ENCODE measurements at regions not wholly inside any gene's neighbourhood (a gene's known extent, or its start where the extent isn't known, plus 50 kb on each side); places are given as distances from the start of the nearest gene placed in this dataset.

- Histone ChIP-seq H3K9ac (ENCODE audit: low read length) (no peak overlapping the region), H3K4me3 (ENCODE audit: low read length) (no peak overlapping the region), H3K36me3 (ENCODE audit: control insufficient read depth, insufficient read depth, low read length) (no peaks in the 10 kb centered on the region), H3K4me1 (ENCODE audit: control insufficient read depth, insufficient read depth, low read length) (no peaks in the 10 kb centered on the region), H3K9me3 (ENCODE audit: control insufficient read depth, low read length) (no peaks in the 10 kb centered on the region), H3K27me3 (ENCODE audit: control insufficient read depth, insufficient read depth, low read length) (no peaks in the 10 kb centered on the region)
Observed at GRCh38 chr6:134529305-134529704, 211.4 kb upstream of the SGK1 start.

GRCh38 chr6:134527108-134527787 lies 209.3 kb upstream of the SGK1 start:
- Histone ChIP-seq H3K9me3 (ENCODE audit: control insufficient read depth, low read length) (no peaks in the 10 kb centered on the region), H3K9ac (ENCODE audit: low read length) (no peak overlapping the region), H3K4me1 (ENCODE audit: control insufficient read depth, insufficient read depth, low read length) (no peaks in the 10 kb centered on the region), H3K4me3 (ENCODE audit: low read length) (no peak overlapping the region), H3K27me3 (ENCODE audit: control insufficient read depth, insufficient read depth, low read length) (no peaks in the 10 kb centered on the region), H3K36me3 (ENCODE audit: control insufficient read depth, insufficient read depth, low read length) (no peaks in the 10 kb centered on the region)

- no peaks in the 10 kb centered on the region for H3K36me3 ChIP-seq (ENCODE audit: control insufficient read depth, insufficient read depth, low read length)
- H3K4me3 ChIP-seq (ENCODE audit: low read length) = no peak overlapping the region
- no peaks in the 10 kb centered on the region for H3K27me3 ChIP-seq (ENCODE audit: control insufficient read depth, insufficient read depth, low read length)
- H3K9ac ChIP-seq (ENCODE audit: low read length) = no peak overlapping the region
- peaks cover 8% of the 10 kb centered on the region for H3K4me1 ChIP-seq (ENCODE audit: control insufficient read depth, insufficient read depth, low read length)
- no peaks in the 10 kb centered on the region for H3K9me3 ChIP-seq (ENCODE audit: control insufficient read depth, low read length)
Observed at GRCh38 chr6:134525190-134525868, 207.4 kb upstream of the SGK1 start.

GRCh38 chr6:134523903-134524650 lies 206.2 kb upstream of the SGK1 start:
- H3K36me3 ChIP-seq (ENCODE audit: control insufficient read depth, insufficient read depth, low read length) = no peaks in the 10 kb centered on the region
- no peaks in the 10 kb centered on the region for H3K9me3 ChIP-seq (ENCODE audit: control insufficient read depth, low read length)
- H3K4me1 ChIP-seq (ENCODE audit: control insufficient read depth, insufficient read depth, low read length) = peaks cover 8% of the 10 kb centered on the region
- no peaks in the 10 kb centered on the region for H3K27me3 ChIP-seq (ENCODE audit: control insufficient read depth, insufficient read depth, low read length)
- no peak overlapping the region for H3K4me3 ChIP-seq (ENCODE audit: low read length)
- no peak overlapping the region for H3K9ac ChIP-seq (ENCODE audit: low read length)

GRCh38 chr6:134523051-134523450 lies 205.1 kb upstream of the SGK1 start:
- Histone ChIP-seq H3K27me3 (ENCODE audit: control insufficient read depth, insufficient read depth, low read length) (no peaks in the 10 kb centered on the region), H3K4me1 (ENCODE audit: control insufficient read depth, insufficient read depth, low read length) (peaks cover 8% of the 10 kb centered on the region), H3K36me3 (ENCODE audit: control insufficient read depth, insufficient read depth, low read length) (no peaks in the 10 kb centered on the region), H3K9me3 (ENCODE audit: control insufficient read depth, low read length) (no peaks in the 10 kb centered on the region), H3K4me3 (ENCODE audit: low read length) (no peak overlapping the region), H3K9ac (ENCODE audit: low read length) (no peak overlapping the region)

GRCh38 chr6:134521116-134521501 lies 203.2 kb upstream of the SGK1 start:
- no peak overlapping the region for H3K4me3 ChIP-seq (ENCODE audit: low read length)
- no peak overlapping the region for H3K9ac ChIP-seq (ENCODE audit: low read length)
- no peaks in the 10 kb centered on the region for H3K36me3 ChIP-seq (ENCODE audit: control insufficient read depth, insufficient read depth, low read length)
- peaks cover 17% of the 10 kb centered on the region for H3K4me1 ChIP-seq (ENCODE audit: control insufficient read depth, insufficient read depth, low read length)
- no peaks in the 10 kb centered on the region for H3K27me3 ChIP-seq (ENCODE audit: control insufficient read depth, insufficient read depth, low read length)
- no peaks in the 10 kb centered on the region for H3K9me3 ChIP-seq (ENCODE audit: control insufficient read depth, low read length)

- Histone ChIP-seq H3K9me3 (ENCODE audit: control insufficient read depth, low read length) (no peaks in the 10 kb centered on the region), H3K9ac (ENCODE audit: low read length) (no peak overlapping the region), H3K4me3 (ENCODE audit: low read length) (no peak overlapping the region), H3K27me3 (ENCODE audit: control insufficient read depth, insufficient read depth, low read length) (no peaks in the 10 kb centered on the region), H3K36me3 (ENCODE audit: control insufficient read depth, insufficient read depth, low read length) (no peaks in the 10 kb centered on the region), H3K4me1 (ENCODE audit: control insufficient read depth, insufficient read depth, low read length) (peaks cover 17% of the 10 kb centered on the region)
Observed at GRCh38 chr6:134520181-134521115, 202.5 kb upstream of the SGK1 start.

- Histone ChIP-seq H3K36me3 (ENCODE audit: control insufficient read depth, insufficient read depth, low read length) (no peaks in the 10 kb centered on the region), H3K9ac (ENCODE audit: low read length) (no peak overlapping the region), H3K9me3 (ENCODE audit: control insufficient read depth, low read length) (no peaks in the 10 kb centered on the region), H3K4me1 (ENCODE audit: control insufficient read depth, insufficient read depth, low read length) (peaks cover 17% of the 10 kb centered on the region), H3K4me3 (ENCODE audit: low read length) (no peak overlapping the region), H3K27me3 (ENCODE audit: control insufficient read depth, insufficient read depth, low read length) (no peaks in the 10 kb centered on the region)
Observed at GRCh38 chr6:134519465-134519864, 201.6 kb upstream of the SGK1 start.

- Histone ChIP-seq H3K9ac (ENCODE audit: low read length) (no peak overlapping the region), H3K4me1 (ENCODE audit: control insufficient read depth, insufficient read depth, low read length) (peaks cover 22% of the 10 kb centered on the region), H3K9me3 (ENCODE audit: control insufficient read depth, low read length) (no peaks in the 10 kb centered on the region), H3K27me3 (ENCODE audit: control insufficient read depth, insufficient read depth, low read length) (no peaks in the 10 kb centered on the region), H3K36me3 (ENCODE audit: control insufficient read depth, insufficient read depth, low read length) (no peaks in the 10 kb centered on the region), H3K4me3 (ENCODE audit: low read length) (no peak overlapping the region)
Observed at GRCh38 chr6:134517868-134518267, 200.0 kb upstream of the SGK1 start.

GRCh38 chr6:134517145-134517658 lies 199.3 kb upstream of the SGK1 start:
- H3K9ac ChIP-seq (ENCODE audit: low read length) = no peak overlapping the region
- H3K36me3 ChIP-seq (ENCODE audit: control insufficient read depth, insufficient read depth, low read length) = no peaks in the 10 kb centered on the region
- H3K9me3 ChIP-seq (ENCODE audit: control insufficient read depth, low read length) = no peaks in the 10 kb centered on the region
- no peaks in the 10 kb centered on the region for H3K27me3 ChIP-seq (ENCODE audit: control insufficient read depth, insufficient read depth, low read length)
- H3K4me1 ChIP-seq (ENCODE audit: control insufficient read depth, insufficient read depth, low read length) = peaks cover 27% of the 10 kb centered on the region
- H3K4me3 ChIP-seq (ENCODE audit: low read length) = no peak overlapping the region

- Histone ChIP-seq H3K9ac (ENCODE audit: low read length) (no peak overlapping the region), H3K36me3 (ENCODE audit: control insufficient read depth, insufficient read depth, low read length) (no peaks in the 10 kb centered on the region), H3K9me3 (ENCODE audit: control insufficient read depth, low read length) (no peaks in the 10 kb centered on the region), H3K4me1 (ENCODE audit: control insufficient read depth, insufficient read depth, low read length) (peaks cover 27% of the 10 kb centered on the region), H3K27me3 (ENCODE audit: control insufficient read depth, insufficient read depth, low read length) (no peaks in the 10 kb centered on the region), H3K4me3 (ENCODE audit: low read length) (no peak overlapping the region)
Observed at GRCh38 chr6:134516582-134516981, 198.7 kb upstream of the SGK1 start.
